Fibroblast of pulmonary artery (primary cell): ENCODE measurements at regions not wholly inside any gene's neighbourhood (a gene's known extent, or its start where the extent isn't known, plus 50 kb on each side); places are given as distances from the start of the nearest gene placed in this dataset.

Experiments
- DNase-seq: peaks from one replicate; pipeline ENCODE4 v3.0.0-alpha.2; 2010; ENCODE audit warnings: low read depth
- H3K4me3 ChIP-seq: replicated peaks from 2 replicates; pipeline ENCODE4 v1.5.1; 2011; ENCODE audit warnings: low read depth, mild to moderate bottlenecking, control low read depth, low read length, moderate library complexity
- CTCF ChIP-seq: IDR thresholded peaks from 2 replicates; pipeline ENCODE4 v1.5.1; 2011; ENCODE audit warnings: mild to moderate bottlenecking, control low read depth, low read length, inconsistent platforms; ENCODE audit errors: missing control alignments

GRCh38 chr2:234733093-234733489 lies 218.7 kb upstream of the SH3BP4 start:
- TF ChIP-seq CTCF: no peak
- no peak for DNase-seq
- H3K4me3 ChIP-seq: no peak overlapping the region

- DNase-seq: no peak
- H3K4me3 ChIP-seq: no peak overlapping the region
- TF ChIP-seq CTCF: no peak
Observed at GRCh38 chr2:234732404-234733092, 219.3 kb upstream of the SH3BP4 start.

DNA sequence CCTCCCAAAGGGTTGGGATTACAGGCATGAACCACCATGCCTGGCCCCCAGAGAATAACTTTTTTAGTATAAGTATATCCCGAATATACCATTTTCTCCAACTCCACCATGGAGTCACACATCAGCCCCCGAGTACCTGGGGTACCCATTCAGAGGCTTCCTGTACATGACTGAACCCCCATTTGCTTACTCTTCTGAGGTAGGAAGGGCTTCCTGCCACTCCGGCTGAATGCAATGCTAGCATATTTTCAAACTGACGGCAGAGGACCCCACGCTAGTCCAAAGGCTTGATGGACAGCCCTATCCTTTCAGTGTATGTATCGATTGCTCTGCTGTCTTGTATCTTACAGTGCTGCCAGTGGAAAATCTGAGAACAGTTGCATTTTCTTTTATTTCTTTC lies 220.6 kb upstream of the SH3BP4 start:
- TF ChIP-seq CTCF: no peak
- no peak overlapping the region for H3K4me3 ChIP-seq
- DNase-seq: no peak

DNA sequence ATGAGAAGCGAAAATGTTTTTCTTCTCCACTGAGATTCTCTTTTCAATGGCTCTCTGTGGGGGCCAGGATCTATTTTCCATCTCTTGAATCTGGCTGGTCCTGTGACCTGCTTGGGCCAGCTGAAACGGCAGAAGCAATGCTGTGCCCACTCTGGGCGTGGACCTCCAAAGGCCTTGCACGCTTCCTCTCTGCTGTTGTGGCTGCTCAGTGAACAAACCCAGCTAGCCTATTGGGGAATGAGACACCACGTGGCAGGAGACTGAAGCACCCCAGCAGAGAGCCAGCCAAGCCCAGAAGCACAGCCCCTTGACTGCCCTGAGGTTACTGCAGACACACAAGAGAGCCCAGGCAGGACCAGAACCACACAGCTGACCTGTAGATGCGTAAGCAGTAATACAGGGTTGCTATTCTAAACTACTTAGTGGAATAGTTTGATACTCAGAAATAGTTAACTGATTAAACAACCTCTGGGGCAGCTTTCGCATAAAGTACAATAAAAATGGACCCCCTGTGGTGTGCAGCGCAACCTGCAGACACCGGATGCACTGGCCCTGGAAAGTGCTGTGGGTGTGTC lies 221.7 kb upstream of the SH3BP4 start:
- no peak overlapping the region for H3K4me3 ChIP-seq
- TF ChIP-seq CTCF: no peak
- DNase-seq: no peak

DNA sequence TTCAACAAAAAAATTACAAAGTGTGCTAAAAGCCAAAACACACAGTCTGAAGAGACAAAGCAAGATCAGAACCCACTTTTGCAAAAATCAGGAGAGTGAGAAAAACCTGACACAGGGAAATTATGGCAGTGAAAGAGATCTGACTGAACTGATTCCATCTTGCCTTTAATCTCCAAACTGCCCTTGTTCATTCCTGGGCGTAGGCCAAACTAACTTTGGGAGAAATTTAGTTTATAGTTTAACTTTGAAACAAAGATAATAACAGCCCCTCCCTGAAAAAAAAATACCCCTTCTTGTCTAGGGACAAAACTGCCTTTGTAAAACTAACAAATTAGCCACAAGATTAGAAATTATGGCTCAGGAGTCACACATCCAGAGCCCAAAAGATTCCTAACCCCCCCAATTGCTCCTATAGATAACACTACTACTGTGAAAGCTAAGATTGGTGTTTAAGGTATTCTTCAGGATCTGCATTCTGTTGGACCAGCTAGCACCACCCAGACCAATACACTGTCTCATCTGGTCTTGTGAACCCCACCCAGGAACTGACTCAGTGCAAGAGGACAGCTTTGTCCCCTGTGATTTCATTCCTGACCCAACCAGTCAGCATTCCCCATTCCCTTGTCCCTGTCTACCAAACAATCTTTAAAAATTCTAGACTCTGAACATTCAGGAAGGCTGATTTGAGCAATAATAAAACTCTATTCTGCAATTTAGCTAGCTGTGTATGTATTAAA lies 226.1 kb upstream of the SH3BP4 start:
- no peak for TF ChIP-seq CTCF
- H3K4me3 ChIP-seq: no peak overlapping the region
- peak; percentile 19 for DNase-seq

DNA sequence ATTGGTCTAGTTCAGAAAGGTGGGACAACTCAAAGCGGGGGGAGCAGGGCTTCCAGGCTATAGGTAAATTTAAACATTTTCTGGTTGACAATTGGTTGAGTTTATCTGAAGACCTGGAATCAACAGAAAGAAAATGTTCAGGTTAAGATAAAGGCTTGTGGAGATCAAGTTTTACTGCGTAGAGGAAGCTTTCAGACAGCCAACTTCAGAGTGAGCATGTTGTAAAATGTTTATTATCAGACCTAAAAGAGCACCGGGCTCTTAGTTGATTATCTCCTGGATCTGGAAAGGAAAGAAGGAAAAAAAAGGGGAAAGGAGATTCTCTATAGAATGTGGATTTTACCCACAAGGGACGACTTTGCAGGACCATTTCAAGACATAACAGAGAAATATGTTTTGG lies 227.0 kb upstream of the SH3BP4 start:
- no peak for DNase-seq
- TF ChIP-seq CTCF: no peak
- no peak overlapping the region for H3K4me3 ChIP-seq
